ENCODE measurements at regions not wholly inside any gene's neighbourhood (a gene's known extent, or its start where the extent isn't known, plus 50 kb on each side); places are given as distances from the start of the nearest gene placed in this dataset.
"Not testable (repeated sequence)": the region's sequence is repeated elsewhere in the genome, so short reads cannot be mapped to it uniquely, and the experiment has no call there.

- TF ChIP-seq CTCF, POLR2AphosphoS5, EP300, POLR2A (IDR thresholded peaks at IDR 0.05): not testable (repeated sequence)
Observed at GRCh38 chr2:97312426-97312825, 199.5 kb downstream of the ANKRD36 start.

Measured in suprapubic skin (tissue), 4 donors.